ENCODE measurements at regions not wholly inside any gene's neighbourhood (a gene's known extent, or its start where the extent isn't known, plus 50 kb on each side); places are given as distances from the start of the nearest gene placed in this dataset.

GRCh38 chr7:30232391-30232790 lies 52.0 kb upstream of the ZNRF2 start:
- H3K9me3 ChIP-seq (replicated peaks): no peaks in the 10 kb centered on the region
- H3K4me1 ChIP-seq: no peaks in the 10 kb centered on the region
- H3K36me3 ChIP-seq: no peaks in the 10 kb centered on the region
- no peak for DNase-seq
- intact Hi-C loops (cut with micrococcal nuclease): no loop called here
- H3K4me3 ChIP-seq: no peak overlapping the region
- H3K27ac ChIP-seq (replicated peaks): no peak overlapping the region
- TF ChIP-seq, protein P1, sequence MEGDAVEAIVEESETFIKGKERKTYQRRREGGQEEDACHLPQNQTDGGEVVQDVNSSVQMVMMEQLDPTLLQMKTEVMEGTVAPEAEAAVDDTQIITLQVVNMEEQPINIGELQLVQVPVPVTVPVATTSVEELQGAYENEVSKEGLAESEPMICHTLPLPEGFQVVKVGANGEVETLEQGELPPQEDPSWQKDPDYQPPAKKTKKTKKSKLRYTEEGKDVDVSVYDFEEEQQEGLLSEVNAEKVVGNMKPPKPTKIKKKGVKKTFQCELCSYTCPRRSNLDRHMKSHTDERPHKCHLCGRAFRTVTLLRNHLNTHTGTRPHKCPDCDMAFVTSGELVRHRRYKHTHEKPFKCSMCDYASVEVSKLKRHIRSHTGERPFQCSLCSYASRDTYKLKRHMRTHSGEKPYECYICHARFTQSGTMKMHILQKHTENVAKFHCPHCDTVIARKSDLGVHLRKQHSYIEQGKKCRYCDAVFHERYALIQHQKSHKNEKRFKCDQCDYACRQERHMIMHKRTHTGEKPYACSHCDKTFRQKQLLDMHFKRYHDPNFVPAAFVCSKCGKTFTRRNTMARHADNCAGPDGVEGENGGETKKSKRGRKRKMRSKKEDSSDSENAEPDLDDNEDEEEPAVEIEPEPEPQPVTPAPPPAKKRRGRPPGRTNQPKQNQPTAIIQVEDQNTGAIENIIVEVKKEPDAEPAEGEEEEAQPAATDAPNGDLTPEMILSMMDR (IDR thresholded peaks at IDR 0.05; ENCODE audit: borderline replicate concordance): no peak
- H3K27me3 ChIP-seq (ENCODE audit: low read depth): peaks cover 4% of the 10 kb centered on the region

Measured in left ventricle myocardium inferior (tissue), 1 donor.